ENCODE measurements at regions not wholly inside any gene's neighbourhood (a gene's known extent, or its start where the extent isn't known, plus 50 kb on each side); places are given as distances from the start of the nearest gene placed in this dataset.

DNA sequence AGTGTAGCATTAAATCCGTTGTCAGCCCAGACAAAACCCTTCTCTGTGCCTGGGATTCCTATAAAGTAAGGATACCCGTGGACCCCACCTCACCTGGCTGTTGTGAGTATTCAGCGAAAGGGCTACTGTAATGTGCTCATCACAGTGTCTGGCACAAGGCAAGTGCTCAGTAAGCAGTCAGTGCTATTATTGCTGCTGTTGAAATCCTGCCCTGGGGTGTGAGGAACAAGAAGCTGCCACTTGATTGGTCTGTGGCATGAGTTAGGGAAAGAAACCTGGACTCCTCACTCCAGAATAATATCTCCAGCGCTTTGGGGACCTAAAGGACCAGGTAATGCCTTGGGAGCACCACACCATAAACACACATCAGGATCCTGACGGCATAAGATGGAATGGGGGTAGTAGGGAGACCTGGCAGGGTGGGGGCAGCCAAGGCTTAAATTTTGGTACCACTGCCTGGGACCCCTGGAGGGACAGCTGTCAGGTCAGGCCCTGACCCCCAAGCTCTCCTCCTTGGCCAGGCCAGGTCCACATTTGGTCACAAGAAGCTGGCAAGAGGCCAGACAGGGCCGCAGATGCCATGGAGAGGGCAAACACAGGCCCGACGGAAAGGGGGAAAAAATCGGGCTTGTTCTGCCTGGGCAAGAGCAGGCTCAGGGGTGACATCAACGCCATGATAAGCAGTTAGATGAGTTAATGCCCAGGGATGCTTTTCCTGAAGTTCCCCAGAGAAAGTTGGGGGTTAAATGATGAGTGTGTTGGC is 66.5 kb downstream of the MRPL14 start:
- TF ChIP-seq EP300 (IDR thresholded peaks at IDR 0.05; ENCODE audit: borderline replicate concordance in 1 of 2, low read depth in 1 of 2, low read length in 1 of 2) (no peak), POLR2AphosphoS5 (IDR thresholded peaks at IDR 0.05; ENCODE audit: low read depth, low read length) (no peak)
- TF ChIP-seq, protein P1, sequence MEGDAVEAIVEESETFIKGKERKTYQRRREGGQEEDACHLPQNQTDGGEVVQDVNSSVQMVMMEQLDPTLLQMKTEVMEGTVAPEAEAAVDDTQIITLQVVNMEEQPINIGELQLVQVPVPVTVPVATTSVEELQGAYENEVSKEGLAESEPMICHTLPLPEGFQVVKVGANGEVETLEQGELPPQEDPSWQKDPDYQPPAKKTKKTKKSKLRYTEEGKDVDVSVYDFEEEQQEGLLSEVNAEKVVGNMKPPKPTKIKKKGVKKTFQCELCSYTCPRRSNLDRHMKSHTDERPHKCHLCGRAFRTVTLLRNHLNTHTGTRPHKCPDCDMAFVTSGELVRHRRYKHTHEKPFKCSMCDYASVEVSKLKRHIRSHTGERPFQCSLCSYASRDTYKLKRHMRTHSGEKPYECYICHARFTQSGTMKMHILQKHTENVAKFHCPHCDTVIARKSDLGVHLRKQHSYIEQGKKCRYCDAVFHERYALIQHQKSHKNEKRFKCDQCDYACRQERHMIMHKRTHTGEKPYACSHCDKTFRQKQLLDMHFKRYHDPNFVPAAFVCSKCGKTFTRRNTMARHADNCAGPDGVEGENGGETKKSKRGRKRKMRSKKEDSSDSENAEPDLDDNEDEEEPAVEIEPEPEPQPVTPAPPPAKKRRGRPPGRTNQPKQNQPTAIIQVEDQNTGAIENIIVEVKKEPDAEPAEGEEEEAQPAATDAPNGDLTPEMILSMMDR (IDR thresholded peaks at IDR 0.05), result no peak
- TF ChIP-seq, protein P2, sequence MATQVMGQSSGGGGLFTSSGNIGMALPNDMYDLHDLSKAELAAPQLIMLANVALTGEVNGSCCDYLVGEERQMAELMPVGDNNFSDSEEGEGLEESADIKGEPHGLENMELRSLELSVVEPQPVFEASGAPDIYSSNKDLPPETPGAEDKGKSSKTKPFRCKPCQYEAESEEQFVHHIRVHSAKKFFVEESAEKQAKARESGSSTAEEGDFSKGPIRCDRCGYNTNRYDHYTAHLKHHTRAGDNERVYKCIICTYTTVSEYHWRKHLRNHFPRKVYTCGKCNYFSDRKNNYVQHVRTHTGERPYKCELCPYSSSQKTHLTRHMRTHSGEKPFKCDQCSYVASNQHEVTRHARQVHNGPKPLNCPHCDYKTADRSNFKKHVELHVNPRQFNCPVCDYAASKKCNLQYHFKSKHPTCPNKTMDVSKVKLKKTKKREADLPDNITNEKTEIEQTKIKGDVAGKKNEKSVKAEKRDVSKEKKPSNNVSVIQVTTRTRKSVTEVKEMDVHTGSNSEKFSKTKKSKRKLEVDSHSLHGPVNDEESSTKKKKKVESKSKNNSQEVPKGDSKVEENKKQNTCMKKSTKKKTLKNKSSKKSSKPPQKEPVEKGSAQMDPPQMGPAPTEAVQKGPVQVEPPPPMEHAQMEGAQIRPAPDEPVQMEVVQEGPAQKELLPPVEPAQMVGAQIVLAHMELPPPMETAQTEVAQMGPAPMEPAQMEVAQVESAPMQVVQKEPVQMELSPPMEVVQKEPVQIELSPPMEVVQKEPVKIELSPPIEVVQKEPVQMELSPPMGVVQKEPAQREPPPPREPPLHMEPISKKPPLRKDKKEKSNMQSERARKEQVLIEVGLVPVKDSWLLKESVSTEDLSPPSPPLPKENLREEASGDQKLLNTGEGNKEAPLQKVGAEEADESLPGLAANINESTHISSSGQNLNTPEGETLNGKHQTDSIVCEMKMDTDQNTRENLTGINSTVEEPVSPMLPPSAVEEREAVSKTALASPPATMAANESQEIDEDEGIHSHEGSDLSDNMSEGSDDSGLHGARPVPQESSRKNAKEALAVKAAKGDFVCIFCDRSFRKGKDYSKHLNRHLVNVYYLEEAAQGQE (IDR thresholded peaks at IDR 0.05; ENCODE audit: low read depth, low read length), result no peak
- TF ChIP-seq, protein P3, sequence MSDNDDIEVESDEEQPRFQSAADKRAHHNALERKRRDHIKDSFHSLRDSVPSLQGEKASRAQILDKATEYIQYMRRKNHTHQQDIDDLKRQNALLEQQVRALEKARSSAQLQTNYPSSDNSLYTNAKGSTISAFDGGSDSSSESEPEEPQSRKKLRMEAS (IDR thresholded peaks at IDR 0.05; ENCODE audit: low read depth), result no peak

Data from SK-N-SH (cell line).